ENCODE measurements at regions not wholly inside any gene's neighbourhood (a gene's known extent, or its start where the extent isn't known, plus 50 kb on each side); places are given as distances from the start of the nearest gene placed in this dataset.

DNA sequence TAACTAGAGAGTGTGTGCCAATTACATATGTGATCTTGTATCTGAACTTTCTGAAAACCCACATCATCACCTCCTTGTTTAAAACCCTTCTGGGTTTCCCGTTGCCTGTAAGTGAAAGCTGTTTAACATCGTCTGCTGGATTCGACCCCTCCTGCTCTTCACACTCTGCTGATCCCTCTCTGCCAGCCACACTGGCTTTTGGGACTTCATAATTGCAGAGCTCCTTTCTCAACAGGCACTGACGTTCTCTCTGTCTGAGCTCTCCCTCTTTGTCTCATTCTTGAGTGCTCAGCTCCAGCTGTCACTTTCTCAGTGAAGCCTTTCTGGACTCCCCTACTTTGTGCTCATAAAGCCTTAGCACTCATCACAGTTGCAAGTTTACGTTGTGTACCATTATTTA, 153.9 kb downstream of the CEP135 start:
- DNase-seq (ENCODE audit: low read depth in 3 of 3, low spot score in 2 of 3): no peak

DNA sequence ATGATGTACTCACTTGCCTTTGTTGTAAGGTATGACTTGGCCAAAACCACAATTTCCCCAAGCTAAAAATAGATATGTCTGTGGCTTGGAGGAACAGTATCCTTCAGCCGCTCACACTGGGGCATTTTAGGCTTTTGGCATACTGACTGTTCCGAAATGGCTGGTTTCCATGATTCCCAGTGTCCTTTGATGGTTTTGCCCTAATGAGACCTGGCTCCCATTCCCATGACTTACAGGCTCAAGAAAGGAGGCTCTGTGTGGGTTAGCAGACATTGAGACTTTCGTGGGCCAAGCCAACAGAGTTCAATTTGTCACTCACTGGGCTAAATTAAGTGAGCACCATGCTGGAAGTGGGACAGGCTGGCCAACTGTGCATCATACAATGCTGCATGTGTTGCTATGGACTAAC, 150.6 kb downstream of the CEP135 start:
- DNase-seq (ENCODE audit: low read depth in 3 of 3, low spot score in 2 of 3): no peak

DNA sequence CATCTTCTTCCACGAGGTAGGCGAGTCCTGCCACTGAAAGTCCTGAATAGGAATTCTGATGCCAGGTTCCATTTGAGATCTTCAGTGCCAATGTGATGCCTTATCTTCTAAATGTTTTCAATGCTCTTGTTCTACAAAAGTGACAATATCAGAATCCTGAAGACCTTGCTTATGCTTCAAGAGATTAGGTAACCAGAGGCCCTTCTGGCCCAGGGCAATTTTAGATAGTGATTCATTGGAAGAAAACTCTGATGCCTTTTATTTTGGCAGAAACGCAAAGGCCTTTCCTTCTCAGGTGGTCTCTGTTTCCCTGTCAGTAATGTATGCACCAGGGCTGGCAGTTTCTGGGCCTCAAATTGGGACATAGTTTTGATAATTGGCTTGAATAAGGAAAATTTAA, 144.8 kb downstream of the CEP135 start:
- no peak for DNase-seq (ENCODE audit: low read depth in 3 of 3, low spot score in 2 of 3)

DNA sequence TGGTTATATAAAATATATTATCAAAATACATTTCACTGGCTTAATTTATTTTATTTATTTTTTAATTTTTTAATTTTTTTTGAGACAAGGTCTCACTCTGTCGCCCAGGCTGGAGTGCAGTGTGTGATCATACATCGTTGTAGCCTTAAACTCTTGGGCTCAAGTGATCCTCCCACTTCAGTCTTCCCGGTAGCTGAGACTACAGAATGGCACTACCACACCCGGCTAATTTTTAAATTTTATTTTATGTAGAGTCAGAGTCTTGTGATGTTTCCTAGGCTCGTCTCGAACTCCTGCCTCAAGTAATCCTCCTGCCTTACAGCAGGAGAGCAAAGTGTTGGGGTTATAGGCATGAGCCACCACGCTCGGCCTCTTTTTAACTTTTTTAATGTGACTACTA, 143.8 kb downstream of the CEP135 start:
- no peak for DNase-seq (ENCODE audit: low read depth in 3 of 3, low spot score in 2 of 3)

DNA sequence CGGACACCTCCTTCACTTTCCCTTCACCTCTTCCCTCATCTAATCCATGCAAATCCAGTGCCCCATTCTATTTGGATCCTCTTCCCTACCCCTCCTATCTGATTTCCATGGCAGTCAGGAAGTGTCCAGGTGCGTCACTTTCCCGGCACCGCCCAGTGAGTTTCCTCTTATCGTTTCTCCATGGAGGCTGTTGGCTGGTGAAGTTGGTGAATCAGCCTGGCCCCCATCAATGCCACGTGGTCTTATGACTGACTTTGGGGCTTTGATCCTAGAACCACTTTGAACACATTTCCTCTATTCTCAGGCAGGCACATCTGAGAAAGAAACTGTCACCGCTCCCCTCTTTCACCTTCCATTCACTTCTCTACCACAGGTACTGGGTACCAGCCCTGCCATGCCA, 137.8 kb downstream of the CEP135 start:
- no peak for DNase-seq (ENCODE audit: low read depth in 3 of 3, low spot score in 2 of 3)

DNA sequence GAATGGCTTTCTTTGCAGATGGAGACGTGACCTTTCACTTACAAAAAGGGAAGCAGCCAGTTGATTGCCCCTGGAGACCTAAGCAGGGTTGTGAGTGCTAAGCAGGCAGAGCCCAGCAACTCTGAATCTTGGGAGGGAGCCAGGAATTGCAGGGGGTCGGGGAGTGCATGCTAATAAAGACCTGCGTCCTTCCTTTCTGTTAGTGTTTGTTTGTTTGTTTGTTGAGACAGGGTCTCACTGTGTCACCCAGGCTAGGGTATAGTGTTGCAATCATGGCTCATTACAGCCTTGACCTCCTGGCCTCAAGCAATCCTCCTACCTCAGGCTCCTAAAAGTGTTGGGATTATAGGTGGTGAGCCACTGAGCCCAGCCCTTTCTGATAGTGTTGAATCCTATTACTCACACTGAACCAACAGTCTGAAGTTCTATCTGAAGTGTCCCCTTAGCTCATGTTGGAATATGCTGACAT, 137.4 kb downstream of the CEP135 start:
- DNase-seq (ENCODE audit: low read depth in 3 of 3, low spot score in 2 of 3): no peak

DNA sequence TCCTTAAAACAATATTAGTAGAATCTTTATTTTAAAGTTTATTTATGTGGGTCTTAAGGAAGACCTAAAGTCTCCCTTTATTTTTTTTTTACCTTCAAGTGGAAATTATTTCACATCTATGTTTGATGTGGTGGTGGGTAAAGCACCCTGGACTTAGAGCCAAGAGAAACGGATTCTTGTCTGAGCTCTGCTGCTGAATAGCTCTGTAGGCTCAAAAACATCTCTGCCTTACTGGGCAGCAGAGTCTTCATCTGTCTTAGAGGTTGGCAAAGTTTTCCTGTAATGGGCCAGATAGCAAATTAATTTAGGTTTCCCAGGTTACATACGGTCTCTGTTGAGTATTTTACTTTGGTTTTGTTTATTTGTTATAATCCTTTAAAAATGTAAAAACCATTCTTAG, 136.5 kb downstream of the CEP135 start:
- DNase-seq (ENCODE audit: low read depth in 3 of 3, low spot score in 2 of 3): no peak

DNA sequence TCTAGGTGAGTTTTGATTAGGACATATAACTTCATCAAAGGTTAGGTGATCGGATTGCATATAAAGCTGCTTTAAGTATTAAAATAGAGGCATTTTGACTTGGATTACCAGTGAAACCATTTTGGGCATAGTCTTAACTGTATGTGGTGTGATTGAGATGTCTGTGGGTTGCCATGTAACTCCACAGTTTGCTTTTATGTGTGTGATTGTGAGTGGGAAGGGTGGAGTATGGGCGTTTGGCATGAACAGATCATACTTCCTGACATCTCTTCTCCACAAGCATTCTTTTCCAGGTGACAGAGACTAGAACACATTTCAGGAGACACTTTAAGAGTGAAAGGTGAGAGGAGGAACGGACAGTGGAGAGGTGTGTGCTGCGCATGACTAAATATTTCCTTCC, 136.1 kb downstream of the CEP135 start:
- DNase-seq (ENCODE audit: low read depth in 3 of 3, low spot score in 2 of 3): no peak

All from right renal cortex interstitium (tissue), 3 donors.